Activated CD8-positive, alpha-beta memory T cell treated with anti-CD3 and anti-CD28 coated beads for 4 hours (primary cell): ENCODE measurements at regions not wholly inside any gene's neighbourhood (a gene's known extent, or its start where the extent isn't known, plus 50 kb on each side); places are given as distances from the start of the nearest gene placed in this dataset.

Source experiments
- DNase-seq, 2 donors: peaks; one replicate each; pipeline ENCODE4 v3.0.0-alpha.2; 2020; ENCODE audit warnings: low read depth in 2 of 2

DNA sequence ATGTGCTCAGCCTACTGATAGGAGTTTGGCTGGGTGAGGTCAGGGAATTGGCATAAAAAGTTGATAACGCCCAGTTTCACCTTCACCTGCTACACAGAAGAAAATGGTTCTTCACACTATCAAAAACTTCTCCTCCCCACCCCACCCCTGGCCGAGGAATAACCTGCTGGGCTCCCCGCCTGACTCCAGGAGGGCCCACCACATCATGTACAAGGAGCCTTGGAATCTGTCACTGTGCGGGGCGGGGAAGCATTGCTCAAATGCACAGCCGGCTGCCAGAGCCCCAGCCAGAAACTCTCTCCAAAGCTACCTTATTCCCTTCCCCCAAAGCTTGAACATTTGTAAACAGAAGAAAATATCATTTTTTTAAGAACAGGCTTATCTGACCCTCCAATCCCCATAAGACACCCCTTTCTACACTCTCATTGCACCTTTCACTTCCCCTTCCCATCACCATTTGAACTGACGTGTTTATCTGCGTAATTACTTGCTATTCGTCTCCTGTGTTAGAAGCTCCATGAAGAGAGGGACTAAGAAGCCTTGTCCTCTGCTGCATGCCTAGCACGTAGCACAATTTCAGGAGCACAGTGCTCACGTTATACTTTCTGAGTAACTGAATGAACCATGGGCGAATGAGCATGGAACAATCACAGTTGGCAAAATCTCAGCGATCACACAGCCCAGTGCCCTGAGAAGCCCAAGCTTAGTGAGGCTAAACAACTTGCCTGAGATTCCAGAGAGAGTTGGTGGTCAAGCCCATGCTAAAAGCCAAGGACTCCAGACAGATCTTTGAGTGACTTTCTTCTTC is 82.9 kb downstream of the HES1 start:
- no peak for DNase-seq

- no peak for DNase-seq
These were observed 84.0 kb downstream of the HES1 start for GRCh38 chr3:194219826-194220410.

DNA sequence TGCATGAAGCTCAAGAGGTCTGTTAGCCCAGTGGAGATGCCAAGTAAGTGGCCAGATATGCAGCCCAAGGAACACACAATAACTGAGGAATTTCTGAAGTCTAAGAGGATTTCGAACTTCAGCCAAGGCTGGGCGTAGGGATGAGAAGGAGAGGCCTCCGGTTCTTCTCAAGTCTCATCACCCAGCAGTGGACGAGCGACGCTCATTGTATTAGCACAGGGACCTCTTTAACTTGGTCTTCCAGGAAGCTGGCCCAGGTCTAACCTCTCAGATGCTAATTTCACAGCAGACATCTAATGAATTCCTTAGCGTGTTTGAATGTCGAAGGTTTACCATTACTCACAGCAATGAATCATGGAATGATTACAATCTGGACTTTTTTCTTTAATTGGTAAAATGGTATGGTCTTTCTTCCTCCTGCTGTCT is 85.0 kb downstream of the HES1 start:
- DNase-seq: no peak

DNA sequence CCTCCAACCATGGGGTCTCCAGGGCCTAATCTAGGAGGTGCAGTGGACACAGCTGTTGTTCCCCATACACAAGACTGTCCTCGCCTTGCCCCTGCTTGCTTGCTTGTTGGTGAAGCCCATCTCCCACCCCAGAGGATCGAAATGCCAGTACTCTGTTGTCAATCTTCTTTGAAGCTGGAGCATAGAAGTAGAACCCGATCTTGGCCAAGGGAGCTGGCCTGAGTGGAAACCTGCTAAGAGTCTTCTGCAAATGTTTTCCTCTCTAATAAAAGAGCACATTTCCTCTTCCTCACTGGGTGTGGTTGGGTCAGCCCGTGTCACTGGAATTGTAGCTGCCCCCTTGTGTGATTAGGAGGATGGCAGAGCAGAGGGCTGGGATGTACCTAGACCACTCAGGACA is 85.4 kb downstream of the HES1 start:
- DNase-seq: no peak

- no peak for DNase-seq
These were observed 88.0 kb downstream of the HES1 start for GRCh38 chr3:194223951-194224350.

DNA sequence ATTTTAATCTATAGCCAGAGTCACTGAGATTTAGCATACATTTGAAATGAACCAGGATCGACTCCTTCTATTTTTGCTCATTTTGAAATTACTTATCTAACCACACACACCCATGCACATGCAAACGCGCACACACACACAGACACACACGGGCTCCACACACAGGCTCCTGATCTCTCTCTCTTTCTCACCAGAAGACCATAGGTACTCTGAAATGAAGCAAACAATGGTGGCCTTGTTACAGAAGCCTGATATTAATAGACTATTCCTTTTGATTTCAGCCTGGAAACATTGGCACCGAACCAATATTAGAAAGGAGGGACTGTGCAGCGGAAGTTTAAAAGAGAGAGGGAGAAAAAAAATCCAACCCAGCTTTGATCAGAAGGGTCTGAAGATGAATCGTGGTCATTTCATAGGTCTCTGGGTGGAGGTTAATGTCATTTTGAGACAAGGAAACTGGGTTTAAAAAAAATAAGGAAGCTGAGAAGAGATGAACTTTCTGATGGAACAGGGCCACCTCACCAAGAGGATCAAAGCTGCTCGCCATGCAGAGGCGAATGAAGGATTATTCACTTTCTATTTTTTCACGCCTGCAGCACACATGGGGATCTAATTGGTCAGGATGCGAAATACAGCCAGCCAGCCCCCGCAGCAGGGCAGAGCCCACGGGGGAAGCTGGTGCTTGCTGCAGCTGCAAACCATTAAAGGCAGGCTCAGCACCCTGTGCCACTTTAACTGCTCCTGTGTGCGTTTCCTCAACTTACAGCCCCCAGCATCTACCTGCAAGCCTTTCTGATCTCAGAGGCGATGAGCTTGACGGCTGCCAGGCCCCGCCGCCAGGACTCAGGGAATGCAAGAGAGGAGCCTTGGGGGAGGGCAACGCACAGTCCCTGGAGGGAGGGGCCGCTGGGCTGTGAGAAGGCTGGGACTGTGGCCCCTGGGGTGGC is 88.8 kb downstream of the HES1 start:
- DNase-seq: no peak

DNA sequence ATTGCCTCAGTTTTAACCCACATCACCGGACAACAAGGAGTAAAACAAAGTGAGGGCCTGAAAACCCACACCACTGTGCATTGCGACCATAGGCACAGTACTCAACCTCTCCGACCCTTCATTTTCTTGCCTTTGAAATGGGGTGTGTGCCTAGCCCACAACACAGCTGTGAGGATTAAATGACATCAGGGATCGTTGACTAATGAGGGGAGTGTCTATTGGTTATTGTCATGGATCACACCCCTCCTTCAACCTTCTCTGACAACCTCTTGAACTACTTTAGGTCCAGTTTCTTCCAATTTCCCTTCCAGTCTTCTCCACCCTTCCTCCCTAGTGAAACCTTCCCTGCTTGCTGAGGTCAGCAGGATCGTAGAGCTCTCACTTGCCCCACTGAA is 89.5 kb downstream of the HES1 start:
- DNase-seq: no peak

DNA sequence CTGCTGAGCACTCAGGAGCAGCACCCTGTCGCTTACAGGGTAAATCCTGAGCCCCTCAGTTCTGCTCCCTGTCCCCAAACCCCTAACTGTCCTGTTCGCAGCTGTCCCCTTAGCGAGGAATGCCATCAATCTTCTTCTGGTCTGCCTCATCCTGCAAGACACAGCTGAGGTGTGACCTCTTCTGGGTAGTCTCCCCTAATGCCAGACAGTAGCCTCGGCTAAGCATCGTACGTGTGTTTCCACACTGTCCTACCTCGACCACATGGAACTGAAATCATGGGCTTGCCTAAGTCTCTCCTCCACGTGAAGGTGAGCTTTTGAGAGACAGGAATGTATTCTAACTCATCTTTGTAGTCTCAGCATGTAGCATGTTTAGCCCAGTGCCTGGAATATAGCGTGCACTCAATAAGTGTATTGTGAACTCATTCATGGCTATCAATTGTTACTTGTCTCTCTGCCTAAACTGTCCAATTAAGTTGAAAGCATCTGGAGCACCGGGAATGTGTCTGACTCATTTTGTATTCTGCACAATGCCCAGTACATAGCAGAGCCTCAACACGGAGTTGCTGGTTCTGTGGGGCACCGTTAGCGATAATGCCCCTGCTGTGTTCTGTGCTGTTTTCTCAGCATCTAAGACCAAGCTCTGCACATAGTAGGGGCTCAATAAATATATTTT is 90.2 kb downstream of the HES1 start:
- DNase-seq: no peak

GRCh38 chr3:194231929-194232832 is 96.2 kb downstream of the HES1 start:
- DNase-seq: no peak

GRCh38 chr3:194233150-194233549 is 97.2 kb downstream of the HES1 start:
- DNase-seq: no peak

DNA sequence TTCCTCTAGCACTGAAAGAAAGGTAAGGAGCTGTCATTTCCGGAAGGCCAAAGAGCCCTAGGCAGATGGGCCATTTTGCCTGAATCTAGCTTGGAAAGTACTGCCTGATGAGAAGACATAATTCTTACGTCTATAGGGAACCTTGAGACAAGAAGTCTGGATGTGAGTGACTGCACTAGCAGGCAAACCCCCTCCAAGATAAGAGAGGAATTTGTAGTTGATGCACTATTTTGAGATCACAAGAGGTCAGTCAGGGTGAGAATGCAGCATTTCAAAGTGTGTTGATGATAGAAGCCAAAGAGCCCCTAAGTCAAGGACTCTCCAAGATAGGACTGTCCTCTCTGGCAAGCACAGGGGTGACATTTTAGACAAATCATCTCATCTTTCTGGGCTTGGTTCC is 99.2 kb downstream of the HES1 start:
- DNase-seq: no peak

DNA sequence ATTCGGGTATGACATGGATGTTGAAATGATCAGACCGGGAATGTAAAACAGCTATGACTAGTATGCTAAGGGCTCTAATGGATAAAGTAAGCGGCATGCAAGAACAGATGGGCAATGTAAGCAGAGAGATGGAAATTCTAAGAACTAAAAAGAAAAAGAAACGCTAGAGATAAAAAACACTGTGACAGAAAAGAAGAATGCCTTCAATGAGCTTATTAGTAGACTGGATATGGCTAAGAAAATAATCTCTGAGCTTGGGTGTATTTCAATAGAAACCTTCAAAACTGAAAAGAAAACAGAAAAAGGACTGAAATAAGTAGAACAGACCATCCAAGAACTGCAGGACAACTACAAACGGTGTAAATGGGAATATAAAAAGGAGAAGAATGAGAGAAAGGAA is 101.2 kb downstream of the HES1 start:
- DNase-seq: no peak

DNA sequence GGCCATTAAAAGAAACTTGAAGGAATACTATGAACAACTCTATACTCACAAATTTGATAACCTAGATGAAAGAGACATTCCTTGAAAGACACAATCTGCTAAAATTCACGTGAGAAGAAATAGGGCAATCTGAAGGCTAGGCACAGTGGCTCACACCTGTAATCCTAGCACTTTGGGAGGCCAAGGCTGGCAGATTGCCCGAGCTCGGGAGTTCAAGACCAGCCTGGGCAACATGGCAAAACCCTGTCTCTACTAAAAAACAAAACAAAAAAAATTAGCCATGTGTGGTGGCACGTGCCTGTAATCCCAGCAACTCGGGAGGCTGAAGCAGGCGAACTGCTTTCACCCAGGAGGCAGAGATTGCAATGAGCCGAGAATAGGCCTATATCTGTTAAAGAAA is 104.8 kb downstream of the HES1 start:
- DNase-seq: no peak

DNA sequence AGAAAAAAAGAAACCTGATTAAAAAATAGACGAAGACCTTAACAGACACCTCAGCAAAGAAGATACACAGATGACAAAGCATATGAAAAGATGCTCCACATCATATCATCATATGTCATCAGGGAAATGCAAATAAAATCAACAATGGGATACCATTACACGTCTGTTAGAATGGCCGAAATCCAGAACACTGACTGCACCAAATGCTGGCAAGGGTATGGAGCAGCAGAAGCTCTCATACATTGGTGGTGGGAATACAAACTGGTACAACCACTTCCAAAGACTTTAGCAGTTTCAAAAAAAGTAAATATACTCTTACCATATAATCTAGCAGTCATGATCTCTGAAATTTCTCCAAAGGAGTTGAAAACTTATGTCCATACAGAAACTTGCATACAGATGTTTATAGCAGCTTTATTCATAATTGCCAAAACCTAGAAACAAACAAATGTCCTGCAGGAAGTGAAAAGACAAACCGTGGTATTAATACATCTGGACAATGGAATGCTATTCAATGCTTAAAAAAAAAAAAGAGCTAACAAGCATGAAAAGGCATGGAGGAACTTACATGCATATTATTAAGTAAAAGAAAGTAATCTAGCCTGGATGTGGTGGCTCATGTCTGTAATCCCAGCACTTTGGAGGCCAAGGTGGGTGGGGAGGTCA is 107.4 kb downstream of the HES1 start:
- DNase-seq: no peak

DNA sequence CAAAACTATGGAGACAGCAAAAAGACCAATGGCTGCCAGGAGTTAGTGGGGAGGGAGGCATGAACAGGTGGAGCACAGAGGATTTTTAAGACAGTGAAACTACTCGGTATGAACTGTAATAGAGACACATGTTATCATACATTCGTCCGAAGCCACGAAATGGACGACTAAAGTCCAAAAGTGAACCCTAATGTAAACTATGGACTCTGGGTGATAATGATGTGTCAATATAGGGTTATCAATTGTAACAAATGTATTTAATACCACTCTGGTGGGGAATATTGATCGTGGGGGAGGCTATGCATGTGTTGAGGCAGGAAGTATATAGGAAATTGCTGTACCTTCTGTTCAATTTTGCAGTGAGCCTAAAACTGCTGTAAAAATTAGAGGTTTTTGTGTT is 107.0 kb downstream of the CPN2 start:
- DNase-seq: no peak

DNA sequence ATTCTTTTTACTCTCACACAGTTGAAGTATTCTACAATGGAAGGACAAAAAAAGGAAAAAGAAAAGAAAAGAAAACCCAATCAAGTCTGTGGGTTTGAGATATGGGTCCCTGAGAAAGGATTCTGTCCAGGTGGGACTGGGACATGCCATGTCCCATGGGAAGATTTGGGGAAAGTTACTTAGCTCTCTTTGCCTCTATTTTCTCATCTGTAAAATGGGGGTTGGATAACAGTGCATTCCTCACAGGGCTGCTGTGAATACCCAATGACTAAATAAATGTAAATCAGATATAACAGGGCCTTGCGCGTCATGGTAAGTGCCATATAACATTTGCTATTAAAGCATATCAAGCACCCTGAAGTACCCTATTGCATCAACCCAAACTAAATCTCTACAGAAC is 105.7 kb downstream of the CPN2 start:
- no peak for DNase-seq

GRCh38 chr3:194245975-194246561 is 105.1 kb downstream of the CPN2 start:
- DNase-seq: no peak

GRCh38 chr3:194246709-194247349 is 104.3 kb downstream of the CPN2 start:
- DNase-seq: no peak

GRCh38 chr3:194247350-194247740 is 103.8 kb downstream of the CPN2 start:
- DNase-seq: no peak
